ENCODE measurements at regions not wholly inside any gene's neighbourhood (a gene's known extent, or its start where the extent isn't known, plus 50 kb on each side); places are given as distances from the start of the nearest gene placed in this dataset.

GRCh38 chrX:16491461-16491860 is 158.5 kb upstream of the S100G start:
- TF ChIP-seq, protein P1, sequence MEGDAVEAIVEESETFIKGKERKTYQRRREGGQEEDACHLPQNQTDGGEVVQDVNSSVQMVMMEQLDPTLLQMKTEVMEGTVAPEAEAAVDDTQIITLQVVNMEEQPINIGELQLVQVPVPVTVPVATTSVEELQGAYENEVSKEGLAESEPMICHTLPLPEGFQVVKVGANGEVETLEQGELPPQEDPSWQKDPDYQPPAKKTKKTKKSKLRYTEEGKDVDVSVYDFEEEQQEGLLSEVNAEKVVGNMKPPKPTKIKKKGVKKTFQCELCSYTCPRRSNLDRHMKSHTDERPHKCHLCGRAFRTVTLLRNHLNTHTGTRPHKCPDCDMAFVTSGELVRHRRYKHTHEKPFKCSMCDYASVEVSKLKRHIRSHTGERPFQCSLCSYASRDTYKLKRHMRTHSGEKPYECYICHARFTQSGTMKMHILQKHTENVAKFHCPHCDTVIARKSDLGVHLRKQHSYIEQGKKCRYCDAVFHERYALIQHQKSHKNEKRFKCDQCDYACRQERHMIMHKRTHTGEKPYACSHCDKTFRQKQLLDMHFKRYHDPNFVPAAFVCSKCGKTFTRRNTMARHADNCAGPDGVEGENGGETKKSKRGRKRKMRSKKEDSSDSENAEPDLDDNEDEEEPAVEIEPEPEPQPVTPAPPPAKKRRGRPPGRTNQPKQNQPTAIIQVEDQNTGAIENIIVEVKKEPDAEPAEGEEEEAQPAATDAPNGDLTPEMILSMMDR (IDR thresholded peaks at IDR 0.05): no peak
- TF ChIP-seq POLR2A (IDR thresholded peaks at IDR 0.05): no peak

Measured in testis (tissue), 2 donors.